HG02885 (cell line): ENCODE measurements at regions not wholly inside any gene's neighbourhood (a gene's known extent, or its start where the extent isn't known, plus 50 kb on each side); places are given as distances from the start of the nearest gene placed in this dataset.
"Not testable (repeated sequence)": the region's sequence is repeated elsewhere in the genome, so short reads cannot be mapped to it uniquely, and the experiment has no call there.

ENCODE experiments used
- ATAC-seq: cut with Tn5 transposase; IDR thresholded peaks from one replicate; pipeline ENCODE4 v1.9.1; 2021; ENCODE audit warnings: mild to moderate bottlenecking; ENCODE audit not compliant: unreplicated experiment, poor library complexity

DNA sequence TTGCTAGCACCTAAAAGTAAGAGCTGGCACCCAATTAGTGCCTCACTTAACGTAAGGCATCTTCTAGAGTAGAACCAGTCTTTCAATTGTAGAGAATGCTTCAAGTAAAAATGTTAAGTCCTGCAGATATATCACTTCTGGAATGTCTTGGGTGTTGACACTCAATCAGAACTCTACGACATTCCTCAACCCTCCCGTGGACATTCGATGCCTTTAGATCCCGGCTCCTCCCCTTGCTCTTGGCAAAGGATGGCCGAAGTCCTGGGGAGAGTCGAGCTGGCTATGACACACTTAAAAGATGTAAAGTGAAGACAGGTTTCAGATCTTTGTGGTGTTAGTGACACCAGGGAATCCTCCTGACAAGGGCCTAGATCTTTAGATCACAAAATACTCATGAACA is 87.5 kb upstream of the ERCC6L2 start:
- no peak for ATAC-seq

GRCh38 chr9:95785209-95785608 is 90.3 kb upstream of the ERCC6L2 start:
- no peak for ATAC-seq

- no peak for ATAC-seq
Observed at GRCh38 chr9:95784318-95784717, 91.2 kb upstream of the ERCC6L2 start.

GRCh38 chr9:95783426-95783975 is 92.0 kb upstream of the ERCC6L2 start:
- ATAC-seq: no peak

DNA sequence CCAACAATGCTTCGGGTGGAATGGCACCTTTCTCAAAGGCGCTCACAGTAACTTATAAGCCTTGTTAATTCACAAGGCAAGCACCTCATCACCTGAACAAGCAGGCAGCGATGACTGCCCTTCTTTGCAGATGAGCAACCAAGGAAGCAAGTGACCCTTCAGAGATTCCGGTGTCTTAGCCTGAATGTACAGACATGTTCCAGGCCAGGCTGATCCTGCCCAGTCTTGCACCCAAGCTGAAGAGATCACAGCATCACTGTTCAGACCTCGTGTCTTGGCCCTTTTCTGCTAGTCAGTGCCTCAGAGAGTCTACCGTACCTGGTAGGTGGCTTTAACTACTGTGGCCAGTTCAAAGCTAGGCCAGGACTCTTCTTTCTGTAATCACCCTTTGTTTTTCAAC is 94.7 kb upstream of the ERCC6L2 start:
- ATAC-seq: no peak

- ATAC-seq: no peak
Observed at GRCh38 chr9:95780121-95780520, 95.4 kb upstream of the ERCC6L2 start.

- not testable (repeated sequence) for ATAC-seq
Observed at GRCh38 chr9:95779597-95779996, 95.9 kb upstream of the ERCC6L2 start.

- ATAC-seq: no peak
Observed at GRCh38 chr9:95778957-95779356, 96.5 kb upstream of the ERCC6L2 start.

DNA sequence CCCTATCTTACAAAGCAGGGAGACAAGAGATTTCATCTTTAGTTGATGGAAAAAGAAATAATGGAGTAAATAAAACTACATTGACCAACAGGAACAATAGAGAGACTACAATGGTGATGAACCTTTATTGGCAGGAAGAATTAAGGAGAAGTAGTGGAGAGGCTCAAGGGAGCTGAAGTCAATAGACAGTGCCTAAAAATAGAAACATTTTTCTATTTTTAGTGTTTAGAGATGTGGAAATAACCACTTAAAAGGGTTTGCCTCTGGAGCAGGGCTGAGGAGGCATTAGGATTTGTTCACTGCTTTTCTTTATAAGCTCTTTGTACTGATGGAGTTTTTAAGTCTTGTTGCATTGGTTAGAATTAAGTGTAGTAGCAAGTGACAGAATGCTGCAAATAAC is 98.4 kb upstream of the ERCC6L2 start:
- no peak for ATAC-seq

DNA sequence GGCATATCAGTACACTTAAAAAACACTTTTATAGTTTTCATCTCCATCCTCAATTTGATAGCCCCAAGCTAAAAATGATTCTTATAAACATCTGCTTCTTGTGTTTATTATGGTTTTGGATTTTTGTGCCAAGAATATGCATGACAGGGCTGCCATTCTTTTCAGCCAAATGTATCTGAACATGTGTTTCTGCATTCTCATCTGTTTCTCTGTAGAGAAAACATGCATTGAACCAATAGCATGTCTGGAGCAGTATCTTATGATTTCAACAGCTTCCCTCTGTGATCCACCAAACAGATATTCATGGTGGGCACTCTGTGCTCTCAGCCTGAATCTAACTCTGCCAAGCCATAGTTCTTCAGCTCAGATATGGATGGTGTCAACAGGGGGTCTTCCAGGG is 99.3 kb upstream of the ERCC6L2 start:
- ATAC-seq: no peak

DNA sequence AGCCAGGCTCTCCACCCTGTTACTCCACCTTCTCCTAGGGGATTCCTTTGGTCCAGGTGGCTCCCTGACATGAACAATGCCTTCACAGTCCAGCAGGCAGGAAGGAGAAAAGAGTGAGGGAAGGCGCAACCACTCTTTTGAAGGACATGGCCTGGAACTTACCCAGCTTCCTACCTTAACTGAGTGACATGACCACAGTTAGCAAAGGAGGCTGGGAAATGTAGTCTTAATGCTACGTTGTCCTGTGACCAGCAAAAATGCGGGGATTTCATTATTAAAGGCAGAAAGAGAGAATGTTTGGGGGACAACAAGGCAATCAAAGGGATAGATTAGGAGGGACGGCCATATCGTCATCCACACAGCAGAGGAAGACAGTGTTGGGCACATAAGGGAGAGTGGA is 100.3 kb upstream of the ERCC6L2 start:
- ATAC-seq: no peak

GRCh38 chr9:95773053-95773418 is 102.5 kb upstream of the ERCC6L2 start:
- no peak for ATAC-seq

GRCh38 chr9:95772320-95773052 is 103.0 kb upstream of the ERCC6L2 start:
- ATAC-seq: no peak

DNA sequence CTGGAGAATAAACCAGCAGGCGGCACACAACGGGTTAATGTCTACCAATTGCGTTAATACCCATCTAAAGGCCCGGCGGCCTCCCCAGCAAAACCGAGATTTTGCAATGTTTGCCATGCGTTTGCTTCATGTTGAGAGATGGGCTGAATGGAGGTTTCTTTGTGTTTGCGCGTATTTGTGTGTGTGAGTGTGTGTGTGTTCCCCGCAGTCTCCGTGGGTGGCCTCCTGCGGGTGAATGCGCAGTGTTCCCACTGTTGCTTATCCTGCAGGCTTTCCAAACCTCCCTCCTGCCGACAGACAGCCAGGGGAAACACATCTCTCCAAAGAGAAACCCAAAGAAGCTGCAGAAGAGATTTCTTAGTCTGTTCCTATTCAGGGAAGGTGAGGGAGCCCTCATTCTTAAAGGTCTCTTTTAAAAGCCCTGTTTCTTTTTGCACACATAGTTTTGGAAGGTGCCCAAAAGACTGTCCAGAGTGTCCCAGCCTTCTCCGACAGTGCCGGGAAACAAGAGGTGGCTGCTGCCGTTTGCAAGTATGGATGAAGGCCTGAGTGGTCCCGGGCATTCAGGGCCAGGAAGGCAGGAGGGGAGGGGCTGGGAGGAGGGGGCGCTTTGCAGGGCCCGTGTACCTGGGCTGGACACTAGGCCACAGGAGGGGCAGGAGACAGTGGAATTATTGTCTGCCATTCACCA is 103.8 kb upstream of the ERCC6L2 start:
- ATAC-seq: no peak

DNA sequence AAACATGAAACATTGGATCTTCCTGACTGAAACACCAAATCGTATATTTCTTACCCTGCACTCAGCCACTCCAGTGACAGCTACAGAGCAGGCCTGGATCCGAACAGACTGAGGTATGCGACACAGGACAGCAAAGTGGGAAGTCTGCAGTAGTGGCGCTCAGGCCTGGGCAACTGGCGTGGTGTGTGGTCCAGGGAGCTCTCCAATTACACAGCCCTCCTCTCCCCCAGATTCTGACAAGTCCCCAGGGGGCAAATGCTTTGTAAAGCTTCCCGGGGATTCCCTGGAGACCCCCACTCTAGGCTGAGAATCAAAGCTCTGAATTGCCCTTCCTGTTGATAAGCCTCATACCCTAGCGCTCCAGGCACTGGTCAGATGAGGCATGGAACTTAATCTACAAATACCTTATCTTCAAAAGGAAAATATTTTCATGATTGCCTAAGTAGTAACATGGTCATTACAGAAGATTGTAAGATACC is 104.8 kb upstream of the ERCC6L2 start:
- no peak for ATAC-seq

DNA sequence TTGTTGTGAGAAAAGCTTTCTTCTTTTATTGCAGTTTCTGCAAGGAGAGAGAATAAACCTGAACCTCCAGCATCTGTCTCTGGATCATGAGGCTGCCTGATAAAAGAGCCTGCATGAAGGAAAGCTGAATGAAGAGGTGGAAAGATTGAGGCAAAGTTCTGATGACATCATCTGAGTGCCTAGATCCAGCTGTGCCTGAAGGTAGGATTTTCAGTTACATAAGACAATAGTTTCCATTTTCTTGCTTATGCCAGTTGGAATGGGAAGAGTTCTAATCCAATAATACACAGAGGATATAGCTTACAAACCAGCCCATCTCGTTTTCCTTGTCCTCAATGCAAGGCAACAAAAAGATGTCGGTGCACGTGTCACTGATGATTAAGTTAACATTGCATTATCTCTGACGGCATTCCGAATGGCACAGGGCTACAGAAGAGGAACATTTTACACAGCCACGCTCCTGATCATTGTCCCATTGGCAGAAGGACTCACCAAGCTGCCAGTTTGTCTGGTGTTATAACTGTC is 105.5 kb upstream of the ERCC6L2 start:
- no peak for ATAC-seq

- ATAC-seq: no peak
Observed at GRCh38 chr9:95769473-95769872, 106.0 kb upstream of the ERCC6L2 start.

- no peak for ATAC-seq
Observed at GRCh38 chr9:95766906-95767305, 108.6 kb upstream of the ERCC6L2 start.

GRCh38 chr9:95764533-95765319 is 110.8 kb upstream of the ERCC6L2 start:
- ATAC-seq: no peak

- ATAC-seq: no peak
Observed at GRCh38 chr9:95763983-95764382, 111.5 kb upstream of the ERCC6L2 start.

- ATAC-seq: no peak
Observed at GRCh38 chr9:95763006-95763405, 112.5 kb upstream of the ERCC6L2 start.
